GM19452 (cell line): ENCODE measurements at regions not wholly inside any gene's neighbourhood (a gene's known extent, or its start where the extent isn't known, plus 50 kb on each side); places are given as distances from the start of the nearest gene placed in this dataset.

Experiments used
- ATAC-seq: cut with Tn5 transposase; IDR thresholded peaks from one replicate; pipeline ENCODE4 v1.9.1; 2021; ENCODE audit not compliant: unreplicated experiment

DNA sequence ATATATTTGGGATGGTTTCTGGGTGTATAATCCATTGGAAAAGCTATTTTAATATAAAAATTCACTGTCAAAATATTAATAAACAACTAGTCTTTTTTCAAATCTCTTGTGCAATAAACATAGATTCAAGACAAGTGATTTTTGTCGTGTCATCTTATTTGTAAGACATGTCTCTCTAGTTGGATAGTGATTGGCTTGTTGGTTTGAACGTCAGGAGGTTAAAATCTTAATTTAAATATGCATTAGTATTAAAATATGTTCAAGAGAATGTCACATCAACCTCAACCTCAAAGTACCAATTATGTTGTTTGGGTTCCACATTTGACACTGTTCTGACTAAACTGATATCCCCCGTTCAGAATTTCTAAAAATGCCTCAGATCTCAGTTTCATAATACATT, 287.6 kb downstream of the CASP12 start:
- ATAC-seq: no peak

- ATAC-seq: peak; percentile 81
These were observed 288.8 kb downstream of the CASP12 start for GRCh38 chr11:104609311-104610085.

DNA sequence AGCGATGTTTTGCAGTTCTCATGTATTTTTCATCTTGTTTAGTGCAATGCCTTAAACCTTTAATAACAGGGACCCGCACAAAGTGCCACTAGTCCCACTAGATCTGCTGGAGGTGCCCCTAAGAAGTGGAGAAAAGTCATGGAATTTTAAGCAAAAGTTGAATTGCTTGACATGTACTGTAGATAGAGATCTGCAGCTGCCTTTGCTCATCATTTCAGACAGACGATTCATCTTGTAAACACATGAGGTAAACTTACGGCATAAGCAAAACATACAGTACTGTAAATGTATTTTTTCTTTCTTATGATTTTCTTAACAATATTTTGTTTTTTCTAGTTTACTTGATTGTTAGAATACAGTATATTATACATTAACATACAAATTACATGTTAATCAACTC, 295.6 kb downstream of the CASP12 start:
- no peak for ATAC-seq

- no peak for ATAC-seq
These were observed 303.9 kb downstream of the CASP12 start for GRCh38 chr11:104594228-104594958.

- ATAC-seq: no peak
These were observed 309.3 kb downstream of the CASP12 start for GRCh38 chr11:104588970-104589369.

- ATAC-seq: no peak
These were observed 309.8 kb downstream of the CASP12 start for GRCh38 chr11:104588446-104588845.

GRCh38 chr11:104584823-104585222, 313.4 kb downstream of the CASP12 start:
- no peak for ATAC-seq

DNA sequence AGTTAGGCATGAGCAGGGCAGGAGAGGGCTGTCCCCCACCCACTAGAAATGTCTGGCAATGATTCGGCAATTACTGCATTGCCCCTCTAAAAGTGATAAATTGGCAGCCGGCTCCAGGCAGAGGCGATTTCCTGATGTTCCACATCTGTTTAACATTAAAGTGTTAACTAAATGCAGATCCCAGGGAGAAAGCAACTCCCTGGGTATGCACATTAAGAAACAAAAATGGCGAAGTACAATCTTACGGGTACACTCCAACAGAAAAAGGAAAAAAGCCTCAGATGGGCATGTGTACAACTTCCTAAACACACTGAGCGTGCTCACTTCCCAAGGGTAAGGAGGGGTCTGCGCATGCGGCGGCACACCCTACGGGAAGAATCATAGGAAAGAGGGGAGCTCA, 314.4 kb downstream of the CASP12 start:
- no peak for ATAC-seq

- no peak for ATAC-seq
These were observed 315.8 kb downstream of the CASP12 start for GRCh38 chr11:104582431-104582830.

DNA sequence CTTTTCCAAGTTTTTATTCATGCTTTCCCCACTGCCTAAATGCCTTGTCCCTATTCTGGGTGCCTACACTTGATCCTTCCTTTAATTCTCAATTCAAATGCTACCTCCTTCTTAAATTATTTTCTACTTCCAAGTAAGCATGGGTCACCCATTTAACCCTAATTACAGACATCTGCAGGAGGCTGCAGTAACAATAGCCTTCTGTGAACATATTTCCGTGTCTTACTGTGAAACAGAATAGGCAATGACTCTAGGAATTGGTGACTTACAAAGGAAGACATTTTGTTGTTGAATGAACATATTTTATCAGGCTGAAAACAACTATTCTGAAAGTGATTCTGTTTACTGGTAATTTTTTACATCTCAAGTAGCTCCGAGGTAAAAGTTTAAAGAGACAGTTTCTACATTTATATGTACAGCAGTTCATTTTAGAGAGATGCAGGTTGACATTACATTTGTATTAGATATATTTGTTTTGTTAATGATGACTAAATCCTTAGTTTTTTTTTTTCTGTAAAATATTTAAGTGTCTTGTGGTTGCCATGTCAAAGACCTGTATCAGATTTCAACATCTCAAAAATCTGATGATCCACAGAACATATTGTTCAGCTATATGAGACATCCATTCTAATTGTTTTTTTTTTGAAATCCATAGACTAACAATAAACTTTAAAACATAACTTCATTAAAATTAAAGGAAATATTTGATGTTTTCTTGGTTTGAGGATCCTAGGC, 316.8 kb downstream of the CASP12 start:
- ATAC-seq: no peak

DNA sequence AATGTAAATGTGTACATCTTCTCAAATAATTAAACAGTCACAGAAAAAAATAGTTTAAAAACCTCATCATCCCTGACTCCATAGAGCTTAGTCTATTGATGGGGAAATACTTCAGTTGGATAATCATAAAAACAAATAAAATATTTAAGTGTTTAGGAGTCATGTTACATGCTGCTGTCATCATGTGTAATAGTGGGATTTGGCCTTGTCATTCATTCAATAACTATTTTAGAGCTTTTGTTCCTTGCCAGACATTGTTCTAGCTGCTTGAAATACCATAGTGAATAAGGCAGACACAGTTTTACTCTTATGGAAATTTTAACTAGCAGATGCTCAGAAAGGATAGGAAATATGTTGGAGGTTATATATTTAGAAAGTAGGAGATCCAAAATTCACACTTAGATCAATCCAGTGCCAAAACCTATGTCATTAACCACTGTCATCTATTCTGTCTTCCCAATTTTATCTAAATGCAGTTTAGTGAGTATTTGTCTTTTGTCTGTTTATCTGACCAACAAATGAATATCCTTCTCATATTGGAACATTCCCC, 324.7 kb downstream of the CASP12 start:
- ATAC-seq: no peak

DNA sequence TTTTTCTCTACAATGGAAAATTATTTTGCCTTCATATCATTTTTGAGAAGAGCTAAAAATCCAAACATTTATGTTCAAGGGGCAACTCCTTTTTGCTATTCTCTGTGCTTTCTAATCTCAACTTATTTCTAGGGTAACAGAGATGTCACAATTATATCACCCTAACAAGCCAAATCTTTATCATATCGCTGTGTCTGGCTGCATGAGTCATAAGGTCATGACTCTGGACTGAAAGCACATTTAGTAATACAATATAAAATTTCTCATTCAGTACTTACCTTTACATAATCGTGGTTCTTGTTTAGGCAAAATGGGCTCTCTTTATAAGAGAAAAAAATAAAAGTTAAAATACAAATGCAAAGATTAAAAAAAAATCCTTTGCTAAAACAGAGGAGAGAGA, 326.0 kb downstream of the CASP12 start:
- ATAC-seq: no peak

DNA sequence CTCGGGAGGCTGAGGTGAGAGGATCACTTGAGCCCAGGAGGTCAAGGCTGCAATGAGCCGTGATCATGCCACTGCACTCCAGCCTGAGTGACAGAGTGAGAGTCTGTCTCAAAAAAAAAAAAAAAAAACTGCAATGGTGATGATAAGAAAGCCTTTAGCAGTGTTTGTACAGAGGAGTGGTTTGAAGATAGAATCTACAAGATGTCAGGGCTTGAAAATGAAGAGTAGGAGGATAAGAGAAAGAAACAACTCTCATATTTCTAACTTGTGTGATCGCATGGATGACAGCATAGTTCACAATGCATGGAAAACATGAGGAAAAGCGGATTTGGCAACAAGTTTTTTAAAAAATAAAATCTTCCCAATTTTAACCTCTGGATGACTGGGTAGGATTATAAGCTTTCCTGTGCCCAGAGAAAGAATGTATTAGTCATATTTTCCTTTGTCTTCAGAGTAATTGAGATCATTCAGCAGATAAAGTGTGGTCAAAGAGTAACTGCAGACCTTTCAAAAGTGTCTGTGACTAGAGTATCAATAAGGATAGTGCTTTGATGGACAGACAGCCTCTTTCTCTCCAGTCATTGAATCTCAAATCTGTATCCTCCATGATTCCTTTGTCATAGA, 328.1 kb downstream of the CASP12 start:
- no peak for ATAC-seq

DNA sequence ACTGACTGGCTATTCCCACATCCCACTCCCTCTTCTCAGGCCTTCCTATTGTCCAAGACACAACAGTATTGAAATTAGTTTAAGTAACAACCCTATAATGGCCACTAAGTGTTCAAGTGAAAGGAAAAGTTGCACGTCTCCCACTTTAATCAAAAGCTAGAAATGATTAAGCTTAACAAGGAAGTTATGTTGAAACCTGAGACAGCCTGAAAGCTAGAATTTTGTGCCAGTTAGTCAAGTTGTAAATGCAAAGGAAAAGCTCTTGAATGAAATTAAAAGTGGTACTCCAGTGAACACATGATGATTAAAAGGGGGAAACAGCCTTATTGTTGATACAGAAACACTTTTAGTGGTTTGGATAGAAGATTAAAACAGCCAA, 332.7 kb downstream of the CASP12 start:
- ATAC-seq: no peak

DNA sequence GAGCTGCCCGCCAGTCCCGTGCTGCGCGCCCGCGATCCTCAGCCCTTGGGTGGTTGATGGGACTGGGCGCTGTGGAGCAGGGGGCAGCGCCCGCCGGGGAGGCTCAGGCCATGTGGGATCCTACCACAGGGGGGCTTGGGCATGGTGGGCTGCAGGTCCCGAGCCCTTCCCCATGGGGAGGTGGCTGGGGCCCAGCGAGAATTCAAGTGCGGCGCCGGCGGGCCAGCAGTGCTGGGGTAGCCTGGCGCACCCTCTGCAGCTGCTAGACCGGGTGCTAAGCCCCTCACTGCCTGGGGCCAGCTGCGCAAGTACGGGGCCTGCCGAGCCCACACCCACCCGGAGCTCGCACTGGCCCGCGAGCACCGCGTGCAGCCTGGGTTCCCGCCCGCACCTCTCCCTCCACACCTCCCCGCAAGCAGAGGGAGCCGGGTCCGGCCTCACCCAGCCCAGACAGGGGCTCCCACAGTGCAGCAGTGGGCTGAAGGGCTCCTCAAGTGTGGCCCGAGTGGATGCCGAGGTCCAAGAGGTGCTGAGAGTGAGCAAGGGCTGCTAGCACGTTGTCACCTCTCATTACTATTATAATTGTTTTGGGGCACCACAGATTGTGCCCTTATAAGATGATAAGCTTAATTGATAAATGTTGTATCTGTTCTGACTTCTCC, 333.2 kb downstream of the CASP12 start:
- ATAC-seq: no peak

GRCh38 chr11:104556606-104557301, 341.5 kb downstream of the CASP12 start:
- ATAC-seq: no peak

DNA sequence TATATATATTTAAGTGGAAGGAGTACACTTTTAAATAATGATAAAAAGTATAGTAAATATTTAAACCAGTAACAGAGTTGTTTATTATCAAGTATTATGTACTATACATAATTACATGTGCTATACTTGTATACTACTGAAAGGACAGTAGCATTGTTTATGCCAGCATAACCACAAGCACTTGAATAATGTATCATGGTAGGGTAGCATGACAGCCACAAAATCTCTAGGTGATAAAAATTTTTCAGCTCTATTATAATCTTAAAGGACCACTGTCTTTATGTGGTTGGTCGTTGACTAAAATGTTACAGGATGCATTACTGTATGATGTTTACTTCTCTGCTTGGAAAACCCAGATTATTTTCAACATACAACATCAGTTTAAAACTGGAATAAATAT, 349.2 kb downstream of the CASP12 start:
- no peak for ATAC-seq

GRCh38 chr11:104547996-104548661, 350.1 kb downstream of the CASP12 start:
- no peak for ATAC-seq

DNA sequence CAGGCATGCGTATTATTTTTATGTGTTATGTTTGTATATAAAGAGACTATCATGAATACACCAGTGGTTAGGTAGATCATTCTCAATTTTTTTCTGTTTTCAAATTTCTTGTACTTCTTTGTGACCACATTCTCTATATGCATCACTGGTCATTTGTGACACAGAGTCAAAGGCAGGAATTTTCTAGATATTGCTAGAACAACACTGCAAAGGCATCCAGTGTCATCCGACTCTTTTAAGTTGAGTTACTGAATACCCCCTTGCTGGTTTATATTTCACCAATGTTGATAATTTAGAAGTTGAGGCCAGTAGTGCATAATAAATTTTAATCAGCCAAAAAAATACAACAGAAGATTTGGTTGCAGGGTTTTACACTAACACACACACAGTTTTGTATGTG, 351.8 kb downstream of the CASP12 start:
- ATAC-seq: no peak
